ENCODE measurements at regions not wholly inside any gene's neighbourhood (a gene's known extent, or its start where the extent isn't known, plus 50 kb on each side); places are given as distances from the start of the nearest gene placed in this dataset.

DNA sequence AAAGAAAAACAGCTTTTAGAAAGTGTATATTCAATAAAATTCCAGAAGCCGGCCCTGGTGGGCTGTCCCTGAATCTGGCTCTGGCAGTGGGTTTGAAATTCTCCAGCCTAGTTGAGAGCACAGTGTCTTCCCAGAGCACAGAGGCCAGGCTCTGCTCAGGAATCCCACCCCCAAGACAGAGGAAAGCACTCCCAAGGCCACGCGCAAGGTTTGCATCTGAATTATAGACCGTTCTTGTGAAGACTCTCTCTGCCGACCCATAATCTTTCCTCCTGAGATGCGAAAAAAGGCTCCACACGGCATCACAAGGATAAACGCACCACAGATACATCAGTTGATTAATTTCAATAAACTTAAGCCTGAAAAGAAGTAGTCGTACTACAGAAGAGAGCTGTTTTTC, 342.2 kb downstream of the CMPK2 start:
- H3K36me3 Mint-ChIP-seq, result no peaks in the 10 kb centered on the region
- H3K4me3 Mint-ChIP-seq, result no peak overlapping the region
- no peaks in the 10 kb centered on the region for H3K27me3 Mint-ChIP-seq
- DNase-seq, result no peak
- H3K9me3 Mint-ChIP-seq, result no peaks in the 10 kb centered on the region
- H3K27ac Mint-ChIP-seq, result no peak overlapping the region
- no peak for ATAC-seq (ENCODE audit: low read depth)
- H3K4me1 Mint-ChIP-seq, result no peaks in the 10 kb centered on the region
- POLR2A ChIA-PET, result no interaction called here

DNA sequence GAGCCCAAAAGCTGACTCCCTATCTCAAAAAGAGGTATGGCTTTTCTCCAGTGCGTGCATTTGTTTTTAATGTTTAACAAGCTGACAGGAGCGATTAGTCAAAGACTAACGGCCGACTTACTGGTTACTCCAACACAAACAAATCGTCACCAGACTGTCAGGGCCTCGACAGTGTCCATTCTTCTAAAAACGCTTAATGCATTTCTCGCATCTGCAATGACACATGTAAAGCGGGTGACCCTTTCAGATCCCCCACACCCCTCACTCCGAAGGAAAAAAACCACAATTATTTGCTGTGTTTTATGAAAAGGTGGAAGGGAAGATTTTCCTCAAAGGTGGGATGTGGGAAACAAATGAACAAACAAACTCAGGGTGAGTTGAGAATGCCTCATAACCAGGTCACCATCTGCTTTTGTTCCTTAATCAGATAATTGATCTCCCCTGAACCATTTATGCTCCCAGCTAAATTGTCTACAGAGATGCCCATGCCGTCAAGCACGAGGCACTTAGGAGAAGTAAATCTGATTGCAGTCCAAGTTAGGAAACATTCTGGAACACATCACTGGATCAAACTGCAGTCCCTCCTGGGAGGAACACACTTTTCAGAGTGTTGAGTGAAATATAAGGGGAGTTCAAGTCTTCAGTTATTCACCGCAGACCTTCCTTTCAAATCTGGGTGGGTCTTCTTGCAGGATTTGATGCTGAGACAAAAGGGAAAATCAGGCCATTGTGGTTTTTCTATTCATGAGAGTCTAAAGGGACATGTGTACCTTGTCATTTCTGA, 340.8 kb downstream of the CMPK2 start:
- Mint-ChIP-seq H3K27ac (no peak overlapping the region), H3K4me1 (no peaks in the 10 kb centered on the region), H3K9me3 (no peaks in the 10 kb centered on the region), H3K4me3 (no peak overlapping the region), H3K27me3 (no peaks in the 10 kb centered on the region), H3K36me3 (no peaks in the 10 kb centered on the region)
- ATAC-seq (ENCODE audit: low read depth) (no peak), DNase-seq (no peak)
- POLR2A ChIA-PET, result no interaction called here

DNA sequence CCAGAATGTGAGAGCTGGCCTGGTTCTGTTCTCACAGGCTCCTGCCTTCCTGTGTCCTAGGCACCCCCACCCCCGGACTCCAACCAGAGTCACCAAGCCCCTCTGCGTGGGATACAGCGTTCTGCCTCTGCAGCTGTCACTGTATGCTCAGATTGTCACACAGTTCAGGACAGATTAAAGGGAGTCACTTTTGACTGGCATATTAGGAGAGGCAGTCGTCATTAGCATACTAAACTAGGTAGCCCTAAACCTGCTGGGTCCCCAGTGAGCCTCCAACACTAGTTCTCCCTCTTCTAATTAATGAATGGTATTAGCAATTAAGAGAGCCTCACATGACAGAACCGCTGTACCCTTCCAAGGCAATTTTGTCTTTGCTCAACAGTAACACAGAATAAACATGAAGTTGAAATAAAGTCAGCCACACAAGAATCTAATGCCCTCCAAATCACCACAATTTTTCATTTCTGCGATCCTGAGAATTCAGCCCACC, 340.2 kb downstream of the CMPK2 start:
- Mint-ChIP-seq H3K27me3 (no peaks in the 10 kb centered on the region), H3K4me1 (no peaks in the 10 kb centered on the region), H3K27ac (no peak overlapping the region), H3K9me3 (no peaks in the 10 kb centered on the region), H3K36me3 (no peaks in the 10 kb centered on the region), H3K4me3 (no peak overlapping the region)
- POLR2A ChIA-PET, result no interaction called here
- DNase-seq (no peak), ATAC-seq (ENCODE audit: low read depth) (no peak)

DNA sequence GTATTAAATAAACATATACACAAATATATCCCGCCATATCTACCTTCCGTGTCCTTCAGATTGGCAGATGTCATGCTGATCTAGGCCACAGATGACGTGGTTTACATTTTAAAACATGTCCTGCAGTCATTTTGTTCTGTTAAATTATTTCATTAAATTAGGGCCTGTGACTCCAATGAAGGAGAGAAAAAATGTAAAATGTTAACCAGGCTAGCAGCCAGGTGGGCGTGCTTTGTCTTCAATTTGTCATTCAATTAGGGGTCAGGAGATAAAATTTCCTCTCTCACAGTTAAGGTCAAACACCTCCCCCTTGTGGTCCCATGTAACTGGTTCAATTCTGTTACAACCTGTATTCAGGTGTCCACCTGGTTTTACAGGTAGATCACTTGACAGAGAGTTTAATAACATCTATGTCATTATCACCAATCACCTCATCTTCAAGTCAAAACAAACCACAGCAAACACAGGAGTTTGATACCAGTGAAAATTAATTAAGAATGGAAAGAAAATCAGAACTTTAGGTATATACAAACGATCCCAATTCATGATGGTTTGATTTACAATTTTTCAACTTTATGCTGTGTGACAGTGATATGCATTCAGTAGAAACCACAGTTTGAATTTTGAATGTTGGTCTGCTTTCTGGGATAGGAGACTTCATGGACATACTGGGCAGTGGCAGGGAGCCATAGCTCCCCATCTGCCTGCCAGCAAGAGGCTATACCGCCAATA, 339.4 kb downstream of the CMPK2 start:
- no peaks in the 10 kb centered on the region for H3K9me3 Mint-ChIP-seq
- ATAC-seq (ENCODE audit: low read depth) (no peak), DNase-seq (no peak)
- no peaks in the 10 kb centered on the region for H3K4me1 Mint-ChIP-seq
- POLR2A ChIA-PET, result no interaction called here
- no peaks in the 10 kb centered on the region for H3K27me3 Mint-ChIP-seq
- no peak overlapping the region for H3K27ac Mint-ChIP-seq
- H3K4me3 Mint-ChIP-seq, result no peak overlapping the region
- no peaks in the 10 kb centered on the region for H3K36me3 Mint-ChIP-seq

DNA sequence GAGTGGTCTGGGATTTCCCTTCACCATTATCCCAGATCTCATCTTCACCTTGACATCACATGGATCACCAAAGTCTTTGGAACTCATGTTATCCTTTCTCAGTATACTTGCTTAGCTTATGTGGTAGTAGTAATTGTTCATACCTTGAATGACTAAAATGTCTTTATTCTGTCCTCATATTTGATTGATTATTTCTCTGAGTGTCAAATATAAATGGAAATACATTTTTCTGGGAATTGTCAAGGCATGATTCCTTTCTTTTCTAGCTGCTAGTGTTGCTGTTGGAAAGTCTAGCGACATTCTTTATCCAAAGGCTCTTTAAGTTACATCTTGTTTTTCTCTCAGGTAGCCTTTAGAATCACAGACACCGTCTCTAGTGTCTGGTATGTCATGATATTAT, 334.4 kb downstream of the CMPK2 start:
- Mint-ChIP-seq H3K9me3 (no peaks in the 10 kb centered on the region), H3K27me3 (peaks cover 7% of the 10 kb centered on the region), H3K4me1 (no peaks in the 10 kb centered on the region), H3K27ac (no peak overlapping the region), H3K4me3 (no peak overlapping the region), H3K36me3 (no peaks in the 10 kb centered on the region)
- no peak for DNase-seq
- POLR2A ChIA-PET, result no interaction called here
- ATAC-seq (ENCODE audit: low read depth), result no peak

DNA sequence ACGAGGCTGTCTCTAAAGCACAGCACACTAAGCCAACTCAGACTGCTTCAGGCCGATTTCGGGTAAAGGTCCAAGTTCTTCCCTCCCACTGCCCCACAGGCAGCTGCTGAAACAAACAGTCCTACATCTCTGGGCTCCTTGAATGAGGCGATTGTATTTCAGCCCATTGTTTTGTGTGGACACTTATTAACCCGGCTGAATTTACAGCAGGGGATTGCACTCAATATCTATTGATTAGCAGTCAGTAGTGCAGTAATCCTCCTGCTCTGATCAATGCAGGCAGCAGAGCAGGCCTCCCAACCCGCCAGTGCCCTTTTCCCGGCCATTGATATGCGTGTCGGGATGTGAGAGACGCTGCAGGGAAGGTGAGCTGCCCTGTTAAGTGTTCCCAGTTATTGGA, 330.1 kb downstream of the CMPK2 start:
- Mint-ChIP-seq H3K4me1 (no peaks in the 10 kb centered on the region), H3K4me3 (no peak overlapping the region), H3K36me3 (no peaks in the 10 kb centered on the region), H3K9me3 (no peaks in the 10 kb centered on the region), H3K27ac (no peak overlapping the region), H3K27me3 (peaks cover 7% of the 10 kb centered on the region)
- DNase-seq (no peak), ATAC-seq (ENCODE audit: low read depth) (no peak)
- POLR2A ChIA-PET, result no interaction called here

DNA sequence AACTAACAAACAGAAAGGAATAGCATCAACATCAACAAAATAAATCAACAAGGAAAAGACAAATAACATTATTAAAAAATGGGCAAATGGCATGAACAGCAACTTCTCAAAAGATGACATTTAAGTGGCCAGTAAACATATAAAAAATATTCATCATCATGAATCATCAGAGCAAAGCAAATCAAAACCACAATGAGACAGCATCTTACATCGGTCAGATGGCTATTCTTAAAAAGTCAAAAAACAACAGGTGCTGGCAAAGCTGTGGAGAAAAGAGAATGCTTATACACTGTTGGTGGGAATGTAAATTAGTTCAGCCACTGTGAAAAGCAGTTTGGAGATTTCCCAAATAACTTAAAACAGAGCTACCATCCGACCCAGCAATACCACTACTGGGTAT, 327.1 kb downstream of the CMPK2 start:
- Mint-ChIP-seq H3K4me1 (no peaks in the 10 kb centered on the region), H3K27me3 (peaks cover 7% of the 10 kb centered on the region), H3K9me3 (no peaks in the 10 kb centered on the region), H3K36me3 (no peaks in the 10 kb centered on the region), H3K27ac (no peak overlapping the region), H3K4me3 (no peak overlapping the region)
- DNase-seq (no peak), ATAC-seq (ENCODE audit: low read depth) (no peak)
- POLR2A ChIA-PET, result no interaction called here

DNA sequence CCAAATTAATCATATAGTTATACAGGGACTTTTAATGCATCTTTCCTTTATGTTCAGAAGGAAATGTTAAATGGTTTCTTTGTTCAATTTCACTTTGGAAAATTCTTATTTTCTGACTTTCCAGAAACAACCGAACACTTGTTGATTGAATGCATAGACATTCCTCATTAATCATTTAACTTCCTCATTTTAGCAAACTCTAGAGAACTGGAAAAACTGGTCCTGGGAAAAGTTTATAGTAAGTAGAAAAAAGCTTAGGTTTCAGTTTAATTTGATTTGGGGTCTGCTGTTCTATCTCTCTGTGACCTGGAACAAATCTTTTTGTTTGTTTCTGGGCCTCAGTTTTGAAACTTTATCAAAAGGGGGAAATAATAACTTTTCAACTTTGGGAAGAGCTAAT, 320.4 kb downstream of the CMPK2 start:
- no peak overlapping the region for H3K4me3 Mint-ChIP-seq
- DNase-seq, result no peak
- no peaks in the 10 kb centered on the region for H3K36me3 Mint-ChIP-seq
- no peaks in the 10 kb centered on the region for H3K27me3 Mint-ChIP-seq
- no peaks in the 10 kb centered on the region for H3K9me3 Mint-ChIP-seq
- H3K27ac Mint-ChIP-seq, result no peak overlapping the region
- no peaks in the 10 kb centered on the region for H3K4me1 Mint-ChIP-seq
- ATAC-seq (ENCODE audit: low read depth), result no peak
- POLR2A ChIA-PET, result no interaction called here

DNA sequence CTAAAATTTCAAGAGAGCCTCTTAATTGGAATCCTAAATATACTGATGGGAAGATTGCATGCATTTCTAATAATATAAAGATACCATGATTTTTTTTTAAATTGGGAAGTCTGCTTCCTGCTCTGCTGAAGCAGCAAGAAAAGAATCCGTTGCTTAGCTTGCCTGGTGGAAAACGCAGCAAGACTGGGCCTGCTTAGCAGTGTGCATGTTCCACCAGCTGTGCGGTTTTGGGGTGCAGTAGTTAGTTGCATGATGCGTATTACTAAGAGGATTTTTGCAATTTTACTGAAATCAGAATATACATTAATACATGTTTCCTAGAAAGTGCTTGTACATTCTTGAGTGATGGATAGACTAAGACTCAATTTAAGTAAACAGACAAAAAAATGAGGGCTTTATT, 319.9 kb downstream of the CMPK2 start:
- Mint-ChIP-seq H3K27me3 (no peaks in the 10 kb centered on the region), H3K36me3 (no peaks in the 10 kb centered on the region), H3K4me3 (no peak overlapping the region), H3K27ac (no peak overlapping the region), H3K9me3 (no peaks in the 10 kb centered on the region), H3K4me1 (no peaks in the 10 kb centered on the region)
- ATAC-seq (ENCODE audit: low read depth), result no peak
- DNase-seq, result no peak
- POLR2A ChIA-PET, result no interaction called here

DNA sequence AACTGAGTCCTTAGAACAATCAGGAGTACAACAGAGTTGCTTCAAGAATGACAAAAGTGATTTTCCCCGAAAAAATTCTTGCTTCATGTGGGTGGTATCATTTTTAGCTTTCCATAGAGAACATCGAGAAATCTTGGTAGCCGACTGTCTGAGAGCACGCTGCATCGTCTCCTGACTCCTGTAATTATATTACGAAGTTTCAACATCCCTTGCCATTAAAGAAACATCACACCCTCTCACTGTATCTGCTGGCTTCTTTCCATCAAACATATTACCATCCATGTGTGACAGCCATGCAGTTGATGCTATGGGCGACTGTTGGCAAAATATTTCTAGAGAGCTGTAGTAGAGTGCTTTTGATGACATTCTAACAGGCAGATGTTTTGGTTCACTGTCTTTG, 311.2 kb downstream of the CMPK2 start:
- Mint-ChIP-seq H3K4me3 (no peak overlapping the region), H3K27ac (no peak overlapping the region), H3K9me3 (no peaks in the 10 kb centered on the region), H3K4me1 (no peaks in the 10 kb centered on the region), H3K36me3 (no peaks in the 10 kb centered on the region), H3K27me3 (no peaks in the 10 kb centered on the region)
- DNase-seq, result no peak
- no peak for ATAC-seq (ENCODE audit: low read depth)
- POLR2A ChIA-PET, result no interaction called here

DNA sequence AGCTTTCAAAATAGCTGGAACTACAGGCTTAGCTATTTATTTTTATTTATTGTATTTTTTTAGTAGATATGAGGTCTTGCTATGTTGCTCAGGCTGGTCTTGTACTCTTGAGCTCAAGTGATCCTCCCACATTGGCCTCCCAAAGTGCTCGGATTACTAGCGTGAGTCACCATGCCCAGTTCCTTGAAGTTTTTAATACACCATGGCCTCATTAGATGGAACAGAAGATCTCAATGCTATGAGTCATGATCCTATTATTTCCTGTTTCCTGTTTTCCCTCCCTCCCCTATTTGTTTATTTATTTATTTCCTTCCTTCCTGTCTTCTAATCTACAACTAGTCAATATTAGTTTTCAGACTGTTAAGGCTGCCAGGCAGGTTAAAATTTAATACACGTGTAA, 309.0 kb downstream of the CMPK2 start:
- DNase-seq (no peak), ATAC-seq (ENCODE audit: low read depth) (no peak)
- POLR2A ChIA-PET, result no interaction called here
- Mint-ChIP-seq H3K4me3 (no peak overlapping the region), H3K9me3 (no peaks in the 10 kb centered on the region), H3K27me3 (no peaks in the 10 kb centered on the region), H3K27ac (no peak overlapping the region), H3K4me1 (no peaks in the 10 kb centered on the region), H3K36me3 (no peaks in the 10 kb centered on the region)

DNA sequence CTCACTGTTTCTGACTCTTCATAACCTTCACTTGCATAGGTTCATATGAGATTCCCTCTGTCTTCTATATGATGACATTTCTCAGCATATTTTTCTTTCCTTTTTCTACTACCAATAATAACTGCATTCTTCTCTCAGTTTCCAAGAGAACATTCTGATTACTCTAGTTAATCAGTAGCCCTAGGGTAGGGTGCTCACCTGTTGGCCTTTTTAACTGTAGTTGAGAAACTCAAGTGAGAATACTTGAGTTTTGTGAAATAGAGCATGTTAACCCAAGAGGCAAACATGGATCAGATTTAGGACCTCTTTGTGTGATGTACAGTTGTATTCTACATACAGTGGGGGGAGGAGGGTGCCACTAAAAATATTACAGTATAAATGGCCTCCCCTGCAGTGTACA, 308.0 kb downstream of the CMPK2 start:
- H3K27me3 Mint-ChIP-seq, result no peaks in the 10 kb centered on the region
- H3K9me3 Mint-ChIP-seq, result no peaks in the 10 kb centered on the region
- POLR2A ChIA-PET, result no interaction called here
- H3K36me3 Mint-ChIP-seq, result no peaks in the 10 kb centered on the region
- no peak overlapping the region for H3K27ac Mint-ChIP-seq
- ATAC-seq (ENCODE audit: low read depth) (no peak), DNase-seq (no peak)
- no peak overlapping the region for H3K4me3 Mint-ChIP-seq
- H3K4me1 Mint-ChIP-seq, result no peaks in the 10 kb centered on the region

DNA sequence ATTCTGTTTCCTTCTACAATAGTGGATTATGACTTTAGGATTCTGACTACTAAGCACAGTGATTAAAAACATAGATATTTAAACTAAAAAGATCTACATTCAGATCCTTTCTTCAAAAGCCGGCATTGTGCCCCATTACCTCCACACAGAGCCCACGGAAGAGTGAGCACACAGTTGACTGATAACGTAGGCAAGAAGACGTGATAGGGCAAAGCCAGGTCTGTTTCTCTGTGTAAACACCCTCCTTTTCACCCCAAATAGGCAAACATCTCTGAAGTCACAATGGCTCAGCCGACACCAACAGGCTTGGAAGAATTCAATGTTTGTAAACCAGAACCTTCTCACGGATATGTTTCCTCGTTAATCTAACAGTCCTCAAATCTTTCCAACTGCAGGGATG, 302.9 kb downstream of the CMPK2 start:
- Mint-ChIP-seq H3K4me3 (no peak overlapping the region), H3K9me3 (no peaks in the 10 kb centered on the region)

DNA sequence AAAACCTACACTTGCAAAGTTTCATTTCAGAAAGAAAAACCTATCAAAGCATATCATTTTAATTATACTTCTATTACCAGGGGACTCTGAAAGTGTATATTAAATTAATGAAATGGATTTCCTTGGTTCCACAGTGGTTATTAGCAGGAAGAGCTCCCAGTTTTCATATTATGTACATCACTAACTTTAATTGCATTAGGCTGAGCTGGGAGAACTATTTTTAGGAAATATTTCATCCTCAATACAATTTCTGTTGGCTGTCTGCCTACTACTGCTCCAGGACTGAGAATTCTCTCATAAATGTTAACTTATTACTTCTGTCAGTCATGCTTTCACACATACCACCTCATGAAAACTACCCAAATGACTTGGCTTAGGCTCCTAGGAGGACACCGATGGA, 301.4 kb downstream of the CMPK2 start:
- H3K27me3 Mint-ChIP-seq, result no peaks in the 10 kb centered on the region
- no peaks in the 10 kb centered on the region for H3K9me3 Mint-ChIP-seq
- no peaks in the 10 kb centered on the region for H3K36me3 Mint-ChIP-seq
- H3K4me1 Mint-ChIP-seq, result no peaks in the 10 kb centered on the region
- H3K27ac Mint-ChIP-seq, result no peak overlapping the region
- no peak overlapping the region for H3K4me3 Mint-ChIP-seq
- DNase-seq (no peak), ATAC-seq (ENCODE audit: low read depth) (no peak)
- POLR2A ChIA-PET, result no interaction called here

More for the DNA sequence above, 302.9 kb downstream of the CMPK2 start:
- POLR2A ChIA-PET, result no interaction called here
- ATAC-seq (ENCODE audit: low read depth) (no peak), DNase-seq (no peak)
- H3K36me3 Mint-ChIP-seq, result no peaks in the 10 kb centered on the region
- no peaks in the 10 kb centered on the region for H3K27me3 Mint-ChIP-seq
- H3K27ac Mint-ChIP-seq, result no peak overlapping the region
- no peaks in the 10 kb centered on the region for H3K4me1 Mint-ChIP-seq
